Erythroblast (primary cell): ENCODE measurements at regions not wholly inside any gene's neighbourhood (a gene's known extent, or its start where the extent isn't known, plus 50 kb on each side); places are given as distances from the start of the nearest gene placed in this dataset.

Experiments
- GATA1 ChIP-seq: IDR thresholded peaks from 2 replicates; pipeline ENCODE4 v1.6.1; 2011; ENCODE audit warnings: low read depth, mild to moderate bottlenecking, control low read depth, low read length, moderate library complexity
- POLR2A ChIP-seq: IDR thresholded peaks from 2 replicates; pipeline ENCODE4 v1.6.1; 2011; ENCODE audit warnings: mild to moderate bottlenecking, low read length

GRCh38 chr10:115030483-115031200, 62.5 kb upstream of the ATRNL1 start:
- no peak for TF ChIP-seq POLR2A
- TF ChIP-seq GATA1 = no peak
